ENCODE measurements at regions not wholly inside any gene's neighbourhood (a gene's known extent, or its start where the extent isn't known, plus 50 kb on each side); places are given as distances from the start of the nearest gene placed in this dataset.
"Not testable (repeated sequence)": the region's sequence is repeated elsewhere in the genome, so short reads cannot be mapped to it uniquely, and the experiment has no call there.

GRCh38 chr2:132275396-132275795 lies 113.6 kb upstream of the ANKRD30BL start:
- Histone ChIP-seq H3K9me3 (no peaks in the 10 kb centered on the region), H3K4me1 (no peaks in the 10 kb centered on the region), H3K4me3 (ENCODE audit: low read depth, low read length) (no peak overlapping the region), H3K36me3 (no peaks in the 10 kb centered on the region), H3K27me3 (no peaks in the 10 kb centered on the region)
- no peak for DNase-seq
- TF ChIP-seq, protein P1, sequence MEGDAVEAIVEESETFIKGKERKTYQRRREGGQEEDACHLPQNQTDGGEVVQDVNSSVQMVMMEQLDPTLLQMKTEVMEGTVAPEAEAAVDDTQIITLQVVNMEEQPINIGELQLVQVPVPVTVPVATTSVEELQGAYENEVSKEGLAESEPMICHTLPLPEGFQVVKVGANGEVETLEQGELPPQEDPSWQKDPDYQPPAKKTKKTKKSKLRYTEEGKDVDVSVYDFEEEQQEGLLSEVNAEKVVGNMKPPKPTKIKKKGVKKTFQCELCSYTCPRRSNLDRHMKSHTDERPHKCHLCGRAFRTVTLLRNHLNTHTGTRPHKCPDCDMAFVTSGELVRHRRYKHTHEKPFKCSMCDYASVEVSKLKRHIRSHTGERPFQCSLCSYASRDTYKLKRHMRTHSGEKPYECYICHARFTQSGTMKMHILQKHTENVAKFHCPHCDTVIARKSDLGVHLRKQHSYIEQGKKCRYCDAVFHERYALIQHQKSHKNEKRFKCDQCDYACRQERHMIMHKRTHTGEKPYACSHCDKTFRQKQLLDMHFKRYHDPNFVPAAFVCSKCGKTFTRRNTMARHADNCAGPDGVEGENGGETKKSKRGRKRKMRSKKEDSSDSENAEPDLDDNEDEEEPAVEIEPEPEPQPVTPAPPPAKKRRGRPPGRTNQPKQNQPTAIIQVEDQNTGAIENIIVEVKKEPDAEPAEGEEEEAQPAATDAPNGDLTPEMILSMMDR (IDR thresholded peaks at IDR 0.05; ENCODE audit: low read depth, low read length), result no peak

GRCh38 chr2:132276571-132276981 lies 114.8 kb upstream of the ANKRD30BL start:
- Histone ChIP-seq H3K27me3 (no peaks in the 10 kb centered on the region), H3K36me3 (no peaks in the 10 kb centered on the region), H3K9me3 (no peaks in the 10 kb centered on the region), H3K4me3 (ENCODE audit: low read depth, low read length) (no peak overlapping the region), H3K4me1 (no peaks in the 10 kb centered on the region)
- no peak for DNase-seq
- TF ChIP-seq, protein P1 (IDR thresholded peaks at IDR 0.05; ENCODE audit: low read depth, low read length), result no peak

DNA sequence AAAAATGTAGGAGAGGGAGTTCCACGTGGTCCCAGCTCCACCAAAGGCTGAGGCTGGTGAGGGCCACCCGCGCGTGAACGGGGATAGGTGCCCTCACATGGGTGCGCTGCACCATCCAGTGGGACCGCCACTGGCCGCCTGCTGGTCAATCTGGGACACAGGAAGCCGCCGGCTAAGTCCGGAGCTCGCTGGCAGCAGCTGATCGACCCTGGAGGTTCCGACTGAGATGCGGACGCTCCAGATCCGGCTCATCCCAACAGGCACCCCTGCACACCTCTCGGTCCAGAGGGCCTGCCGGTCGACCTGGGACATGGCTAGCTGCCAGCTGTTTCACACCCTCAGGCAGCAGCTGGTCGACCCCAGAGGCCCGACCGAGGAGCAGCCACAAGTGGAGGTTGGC lies 116.5 kb upstream of the ANKRD30BL start:
- Histone ChIP-seq H3K9me3 (no peaks in the 10 kb centered on the region), H3K4me1 (no peaks in the 10 kb centered on the region), H3K27me3 (no peaks in the 10 kb centered on the region), H3K4me3 (ENCODE audit: low read depth, low read length) (no peak overlapping the region), H3K36me3 (no peaks in the 10 kb centered on the region)
- no peak for DNase-seq
- TF ChIP-seq, protein P1 (IDR thresholded peaks at IDR 0.05; ENCODE audit: low read depth, low read length), result no peak

DNA sequence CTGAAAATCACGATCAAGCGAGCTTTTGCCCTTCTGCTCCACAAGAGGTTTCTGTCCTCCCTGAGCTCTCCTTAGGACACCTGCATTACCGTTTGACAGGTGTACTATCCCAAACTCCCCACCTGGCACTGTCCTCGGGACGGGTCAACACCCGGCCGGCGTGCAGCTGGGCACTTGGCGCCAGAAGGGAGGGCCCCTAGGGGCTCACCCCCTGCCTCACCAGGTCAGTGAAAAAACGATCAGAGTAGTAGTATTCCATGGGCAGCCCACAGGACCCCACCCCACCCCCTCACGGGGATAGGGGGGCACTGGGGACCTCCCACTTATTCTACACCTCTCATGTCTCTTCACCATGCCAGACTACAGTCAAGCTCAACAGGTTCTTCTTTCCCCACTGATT lies 117.6 kb upstream of the ANKRD30BL start:
- Histone ChIP-seq H3K4me1 (no peaks in the 10 kb centered on the region), H3K27me3 (no peaks in the 10 kb centered on the region), H3K4me3 (ENCODE audit: low read depth, low read length) (no peak overlapping the region), H3K9me3 (no peaks in the 10 kb centered on the region), H3K36me3 (no peaks in the 10 kb centered on the region)
- DNase-seq, result no peak
- TF ChIP-seq, protein P1 (IDR thresholded peaks at IDR 0.05; ENCODE audit: low read depth, low read length), result no peak

- Histone ChIP-seq H3K4me3 (ENCODE audit: low read depth, low read length) (no peak overlapping the region), H3K9me3 (no peaks in the 10 kb centered on the region), H3K27me3 (no peaks in the 10 kb centered on the region), H3K4me1 (no peaks in the 10 kb centered on the region), H3K36me3 (no peaks in the 10 kb centered on the region)
- TF ChIP-seq, protein P1 (IDR thresholded peaks at IDR 0.05; ENCODE audit: low read depth, low read length), result no peak
- no peak for DNase-seq
These were observed 118.3 kb upstream of the ANKRD30BL start for GRCh38 chr2:132279930-132280615.

- no peak overlapping the region for H3K4me3 ChIP-seq (ENCODE audit: low read depth, low read length)
- TF ChIP-seq, protein P1 (IDR thresholded peaks at IDR 0.05; ENCODE audit: low read depth, low read length), result no peak
- H3K4me1 ChIP-seq, result no peaks in the 10 kb centered on the region
- no peaks in the 10 kb centered on the region for H3K27me3 ChIP-seq
- H3K9me3 ChIP-seq, result no peaks in the 10 kb centered on the region
- no peaks in the 10 kb centered on the region for H3K36me3 ChIP-seq
- no peak for DNase-seq
These were observed 119.2 kb upstream of the ANKRD30BL start for GRCh38 chr2:132280912-132281311.

GRCh38 chr2:132282104-132282503 lies 120.4 kb upstream of the ANKRD30BL start:
- not testable (repeated sequence) for H3K27me3 ChIP-seq; H3K9me3 ChIP-seq; DNase-seq; H3K4me1 ChIP-seq; H3K36me3 ChIP-seq; H3K4me3 ChIP-seq (ENCODE audit: low read depth, low read length)

Data from BE2C (cell line).